IMR-90 (cell line): ENCODE measurements at regions not wholly inside any gene's neighbourhood (a gene's known extent, or its start where the extent isn't known, plus 50 kb on each side); places are given as distances from the start of the nearest gene placed in this dataset.
A peak's percentile ranks its signal among the peaks of the same experiment; 100 is the strongest.

ENCODE experiments used
- ATAC-seq: fragments of 200-7000 bp; cut with Tn5 transposase; 2 replicates; pipeline ENCODE4 v1.9.1; 2020; ENCODE audit warnings: low read depth, mild to moderate bottlenecking, moderate library complexity
- BruUV-seq: library from RNA; stranded (reverse); fragments of 400-500 nt; replicated peaks from 2 replicates; lab custom pipeline; 2021; lab: Mats Ljungman, UMichigan
- CTCF ChIA-PET: fragments of 300-600 bp; formaldehyde crosslinking; extraction: SDS; loops from one replicate; lab custom pipeline; 2021; ENCODE audit warnings: antibody characterized with exemption; lab: Yijun Ruan, JAX
- POLR2A ChIA-PET: fragments of 300-600 bp; sonication (Branson Sonifier 250); formaldehyde crosslinking; loops from one replicate; lab custom pipeline; 2022; ENCODE audit warnings: antibody characterized with exemption; ENCODE audit not compliant: unreplicated experiment; lab: Charles Lee
- DNase-seq: peaks from one replicate; pipeline ENCODE4 v3.0.0; 2013
- H2AFZ ChIP-seq: replicated peaks from 2 replicates; pipeline ENCODE3; 2013; ENCODE audit warnings: low read length, mild to moderate bottlenecking; ENCODE audit not compliant: poor library complexity
- H2AK5ac ChIP-seq: 2 replicates; pipeline ENCODE4 v1.6.1; 2013; ENCODE audit warnings: low read depth, low read length, inconsistent platforms
- H2AK9ac ChIP-seq: replicated peaks from 2 replicates; pipeline ENCODE3; 2013; ENCODE audit warnings: mild to moderate bottlenecking, low read depth, low read length, moderate library complexity; ENCODE audit not compliant: poor library complexity
- H2BK120ac ChIP-seq: 2 replicates; pipeline ENCODE4 v1.6.1; 2013; ENCODE audit warnings: low read depth, low read length, inconsistent platforms
- H2BK15ac ChIP-seq: 3 replicates; pipeline ENCODE4 v1.6.1; 2013; ENCODE audit warnings: low read depth, low read length, inconsistent platforms
- H2BK20ac ChIP-seq: 2 replicates; pipeline ENCODE4 v1.6.1; 2013; ENCODE audit warnings: low read depth, mild to moderate bottlenecking, inconsistent platforms, low read length, moderate library complexity
- H2BK5ac ChIP-seq: 2 replicates; pipeline ENCODE4 v1.6.1; 2013; ENCODE audit warnings: mild to moderate bottlenecking, low read depth, low read length, inconsistent platforms; ENCODE audit not compliant: poor library complexity, severe bottlenecking
- H3K14ac ChIP-seq: replicated peaks from 2 replicates; pipeline ENCODE4 v1.6.1; 2013; ENCODE audit warnings: low read depth, low read length, inconsistent platforms
- H3K18ac ChIP-seq: 2 replicates; pipeline ENCODE4 v1.6.1; 2013; ENCODE audit warnings: low read depth, low read length, control low read depth
- H3K23ac ChIP-seq: 2 replicates; pipeline ENCODE4 v1.6.1; 2013; ENCODE audit warnings: low read depth, low read length, inconsistent platforms
- H3K27ac ChIP-seq: 2 replicates; pipeline ENCODE4 v1.5.1; 2013; ENCODE audit warnings: mild to moderate bottlenecking, control low read depth, low read length; ENCODE audit not compliant: insufficient read depth
- H3K27me3 ChIP-seq: 2 replicates; pipeline ENCODE4 v1.6.1; 2013; ENCODE audit warnings: low read length; ENCODE audit not compliant: control insufficient read depth, insufficient read depth
- H3K36me3 ChIP-seq: 2 replicates; pipeline ENCODE4 v1.6.1; 2013; ENCODE audit warnings: low read length, mixed read lengths; ENCODE audit not compliant: control insufficient read depth, insufficient read depth
- H3K4ac ChIP-seq: 2 replicates; pipeline ENCODE4 v1.6.1; 2013; ENCODE audit warnings: low read depth, low read length, inconsistent platforms
- H3K4me1 ChIP-seq: 2 replicates; pipeline ENCODE4 v1.6.1; 2013; ENCODE audit warnings: low read length, mixed read lengths; ENCODE audit not compliant: control insufficient read depth, insufficient read depth
- H3K4me2 ChIP-seq: 2 replicates; pipeline ENCODE4 v1.6.1; 2013; ENCODE audit warnings: low read depth, mild to moderate bottlenecking, control low read depth, low read length, moderate library complexity
- H3K4me3 ChIP-seq: 2 replicates; pipeline ENCODE4 v1.5.1; 2013; ENCODE audit warnings: low read depth, mild to moderate bottlenecking, control low read depth, low read length, moderate library complexity; ENCODE audit not compliant: insufficient read depth
- H3K56ac ChIP-seq: 2 replicates; pipeline ENCODE4 v1.6.1; 2013; ENCODE audit warnings: low read length, inconsistent platforms; ENCODE audit not compliant: insufficient read depth; ENCODE audit errors: extremely low read depth
- H3K79me1 ChIP-seq, 2 experiments: 2 replicates each; pipeline ENCODE4 v1.6.1; 2013; ENCODE audit warnings: low read length in 2 of 2, inconsistent platforms in 1 of 2, low read depth in 1 of 2
- H3K9ac ChIP-seq: 2 replicates; pipeline ENCODE4 v1.6.1; 2013; ENCODE audit warnings: low read depth, low read length, control low read depth
- H3K9me1 ChIP-seq: 2 replicates; pipeline ENCODE4 v1.6.1; 2013; ENCODE audit warnings: low read length, inconsistent platforms; ENCODE audit not compliant: insufficient read depth
- H3K9me3 ChIP-seq: 2 replicates; pipeline ENCODE4 v1.6.1; 2013; ENCODE audit warnings: low read length; ENCODE audit not compliant: control insufficient read depth, insufficient read depth
- H4K20me1 ChIP-seq: 2 replicates; pipeline ENCODE4 v1.6.1; 2013; ENCODE audit warnings: low read length, inconsistent platforms; ENCODE audit not compliant: insufficient read depth
- H4K5ac ChIP-seq: 2 replicates; pipeline ENCODE4 v1.6.1; 2013; ENCODE audit warnings: mild to moderate bottlenecking, low read depth, low read length, control low read depth
- H4K8ac ChIP-seq, 2 experiments: 2 replicates each; pipeline ENCODE4 v1.6.1; 2013; ENCODE audit warnings: low read depth in 2 of 2, low read length in 2 of 2, control low read depth in 1 of 2, inconsistent platforms in 1 of 2
- H4K91ac ChIP-seq: 2 replicates; pipeline ENCODE4 v1.6.1; 2013; ENCODE audit warnings: low read depth, low read length, inconsistent platforms; ENCODE audit not compliant: insufficient read depth
- CEBPB ChIP-seq: IDR thresholded peaks from 2 replicates; pipeline ENCODE4 v1.6.1; 2012; ENCODE audit warnings: low read depth, low read length, improper control_type of control experiment
- CTCF ChIP-seq: conservative IDR thresholded peaks from 2 replicates; pipeline ENCODE4 v1.5.1; 2012; ENCODE audit warnings: mild to moderate bottlenecking, low read depth, low read length, improper control_type of control experiment
- FOS ChIP-seq: fragments of 150-350 bp; IDR thresholded peaks from 2 replicates; pipeline ENCODE4 v1.6.1; 2016; ENCODE audit warnings: low read depth, low read length
- MAFK ChIP-seq: IDR thresholded peaks from 2 replicates; pipeline ENCODE4 v1.6.1; 2012; ENCODE audit warnings: low read depth, low read length, improper control_type of control experiment
- MXI1 ChIP-seq: IDR thresholded peaks from 2 replicates; pipeline ENCODE4 v1.6.1; 2012; ENCODE audit warnings: low read depth, mild to moderate bottlenecking, low read length, moderate library complexity, borderline replicate concordance
- NFE2L2 ChIP-seq: fragments of 150-350 bp; IDR thresholded peaks from 2 replicates; pipeline ENCODE4 v1.6.1; 2016; ENCODE audit warnings: low read depth, mild to moderate bottlenecking, low read length
- RCOR1 ChIP-seq: IDR thresholded peaks from 2 replicates; pipeline ENCODE4 v1.6.1; 2012; ENCODE audit warnings: mild to moderate bottlenecking, low read length, improper control_type of control experiment; ENCODE audit not compliant: insufficient replicate concordance
- RFX5 ChIP-seq: IDR thresholded peaks from 2 replicates; pipeline ENCODE4 v1.8.0; 2012; ENCODE audit warnings: low read depth, mild to moderate bottlenecking, low read length, moderate library complexity
- SMC3 ChIP-seq: fragments of 150-350 bp; IDR thresholded peaks from 2 replicates; pipeline ENCODE4 v1.6.1; 2016; ENCODE audit warnings: low read depth, mild to moderate bottlenecking, antibody characterized with exemption, low read length, moderate library complexity
- USF2 ChIP-seq: fragments of 150-350 bp; IDR thresholded peaks from 2 replicates; pipeline ENCODE4 v1.6.1; 2017; ENCODE audit warnings: mild to moderate bottlenecking, antibody characterized with exemption, low read length, low read depth
- WGBS, 2 experiments: methylation state at CpG; one replicate each; pipeline versions ENCODE4 v1.1.5 to v1.1.7; 2013; ENCODE audit warnings: missing lambda C conversion rate in 2 of 2; ENCODE audit not compliant: insufficient read length in 1 of 2; ENCODE audit errors: extremely low coverage in 2 of 2; 5-methylcytosine and 5-hydroxymethylcytosine counted together
- dilution Hi-C: fragments of 300-500 bp; cut with HindIII; formaldehyde crosslinking; loops from one replicate; pipeline ENCODE4 v1.14.3; 2018; ENCODE audit warnings: low sequenced_read_pairs; ENCODE audit not compliant: unreplicated experiment
- in situ Hi-C: fragments of 300-500 bp; cut with MboI; formaldehyde crosslinking; loops from 3 replicates; pipeline ENCODE4 v1.14.3; 2019; ENCODE audit warnings: low sequenced_read_pairs, inconsistent platforms, mixed read lengths
- intact Hi-C: fragments of 100-400 bp; cut with micrococcal nuclease; formaldehyde crosslinking; loops from 2 replicates; pipeline ENCODE4 v1.10.0; 2022

GRCh38 chr1:234963180-234963903 lies 165.3 kb downstream of the TOMM20 start:
- peak; percentile 86 for TF ChIP-seq CEBPB
- peak; percentile 52; the same call in 1 of the 2 replicates for TF ChIP-seq FOS
- peak; percentile 39; the same call in 1 of the 2 replicates for TF ChIP-seq MAFK
- TF ChIP-seq RCOR1: no peak
- TF ChIP-seq SMC3: peak; percentile 12; the same call in 1 of the 2 replicates
- 0 out of 2 replicates have a peak, but pooled peaks have one; percentile 1 for TF ChIP-seq USF2
- 0 out of 2 replicates have a peak, but pooled peaks have one; percentile 14 for TF ChIP-seq MXI1
- TF ChIP-seq NFE2L2: 0 out of 2 replicates have a peak, but pooled peaks have one; percentile 15
- TF ChIP-seq CTCF: no peak
- no peak for TF ChIP-seq RFX5
- peak; percentile 95 for DNase-seq
- peak overlapping the region; percentile 75 for H3K4ac ChIP-seq
- peak overlapping the region; percentile 31 to 79; a peak in 3 of 4 replicates for H4K8ac ChIP-seq
- CTCF ChIA-PET: interaction anchor here (0.7 kb wide), 1 partner anchor 350 kb away, joined by 3 read pairs; no protein-coding TSS in a partner anchor
- POLR2A ChIA-PET: interaction anchor here (1.0 kb wide), 1 partner anchor 8 kb away, joined by 3 read pairs; no protein-coding TSS in a partner anchor
- no TSS peak for BruUV-seq
- ATAC-seq: peak; percentile 33
- peak overlapping the region; percentile 90 for H3K27ac ChIP-seq
- peaks cover 25% of the 10 kb centered on the region for H3K9me1 ChIP-seq
- peak overlapping the region; percentile 91 for H2BK120ac ChIP-seq
- no peaks in the 10 kb centered on the region for H3K36me3 ChIP-seq
- no peaks in the 10 kb centered on the region for H3K27me3 ChIP-seq
- peak overlapping the region; percentile 62 for H3K18ac ChIP-seq
- WGBS, 2 experiments: 0% methylated on average over 2 of the region's 15 CpGs; no CpG with 5 or more reads in 1 of the 2 experiments
- peak overlapping the region; percentile 73 for H3K56ac ChIP-seq
- peak overlapping the region; percentile 86 for H2AK9ac ChIP-seq
- H2BK5ac ChIP-seq: peak overlapping the region; percentile 93
- dilution Hi-C loops: no loop called here
- H3K79me1 ChIP-seq: peaks cover 0 to 6% of the 10 kb centered on the region in 2 experiments; a peak in 1 of 4 replicates
- H3K14ac ChIP-seq: peak overlapping the region; percentile 82
- peaks cover 4% of the 10 kb centered on the region; the same call in 1 of the 2 replicates for H4K20me1 ChIP-seq
- peak overlapping the region; percentile 83 for H4K91ac ChIP-seq
- H3K4me3 ChIP-seq: no peak overlapping the region
- peak overlapping the region; percentile 40; the same call in 1 of the 2 replicates for H3K9ac ChIP-seq
- in situ Hi-C loops: no loop called here
- H4K5ac ChIP-seq: peak overlapping the region; percentile 35
- intact Hi-C loops: loop anchor here (2.0 kb wide), 3 partner anchors 239 to 465 kb away; partner anchors contain the start of gene IRF2BP2
- peak overlapping the region; percentile 3; the same call in 1 of the 2 replicates for H2AK5ac ChIP-seq
- peak overlapping the region; percentile 85 for H2BK15ac ChIP-seq
- H3K4me2 ChIP-seq: peak overlapping the region; percentile 16; the same call in 1 of the 2 replicates
- peak overlapping the region; percentile 74 for H2BK20ac ChIP-seq
- peaks cover 21% of the 10 kb centered on the region for H3K4me1 ChIP-seq
- no peaks in the 10 kb centered on the region for H3K9me3 ChIP-seq
- no peak overlapping the region for H2AFZ ChIP-seq
- peak overlapping the region; percentile 83 for H3K23ac ChIP-seq
